GM12865 (cell line): ENCODE measurements at regions not wholly inside any gene's neighbourhood (a gene's known extent, or its start where the extent isn't known, plus 50 kb on each side); places are given as distances from the start of the nearest gene placed in this dataset.
"Not testable (repeated sequence)": the region's sequence is repeated elsewhere in the genome, so short reads cannot be mapped to it uniquely, and the experiment has no call there.

Experiments
- DNase-seq: peaks from one replicate; pipeline ENCODE4 v3.0.0; 2010; ENCODE audit warnings: low read depth
- H3K4me3 ChIP-seq: 2 replicates; pipeline ENCODE4 v1.5.1; 2011; ENCODE audit warnings: mild to moderate bottlenecking, low read depth, low read length, control low read depth
- TF ChIP-seq, protein P1 (sequence below): IDR thresholded peaks from 2 replicates; pipeline ENCODE4 v1.5.1; 2011; ENCODE audit warnings: low read length, control low read depth, low read depth, inconsistent platforms; ENCODE audit not compliant: insufficient read depth; ENCODE audit errors: missing control alignments

DNA sequence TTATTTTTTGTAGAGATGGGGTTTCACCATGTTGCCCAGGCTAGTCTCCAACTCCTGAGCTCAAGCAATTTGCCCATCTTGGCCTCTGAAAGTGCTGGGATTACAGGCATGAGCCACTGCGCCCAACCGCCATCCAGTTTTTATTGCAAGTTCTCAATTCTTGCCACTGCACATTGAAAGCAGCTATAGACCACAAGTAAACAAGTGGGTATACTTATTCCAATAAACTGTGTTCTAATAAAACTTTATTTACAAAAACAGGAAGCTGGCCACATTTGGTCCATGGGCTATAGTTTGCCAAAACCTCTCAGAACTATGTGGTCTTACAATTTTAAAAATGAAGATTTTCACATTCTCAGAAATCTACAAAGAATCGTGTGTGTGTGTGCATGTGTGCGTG lies 313.6 kb upstream of the RASGEF1B start:
- no peak for DNase-seq
- TF ChIP-seq, protein P1, sequence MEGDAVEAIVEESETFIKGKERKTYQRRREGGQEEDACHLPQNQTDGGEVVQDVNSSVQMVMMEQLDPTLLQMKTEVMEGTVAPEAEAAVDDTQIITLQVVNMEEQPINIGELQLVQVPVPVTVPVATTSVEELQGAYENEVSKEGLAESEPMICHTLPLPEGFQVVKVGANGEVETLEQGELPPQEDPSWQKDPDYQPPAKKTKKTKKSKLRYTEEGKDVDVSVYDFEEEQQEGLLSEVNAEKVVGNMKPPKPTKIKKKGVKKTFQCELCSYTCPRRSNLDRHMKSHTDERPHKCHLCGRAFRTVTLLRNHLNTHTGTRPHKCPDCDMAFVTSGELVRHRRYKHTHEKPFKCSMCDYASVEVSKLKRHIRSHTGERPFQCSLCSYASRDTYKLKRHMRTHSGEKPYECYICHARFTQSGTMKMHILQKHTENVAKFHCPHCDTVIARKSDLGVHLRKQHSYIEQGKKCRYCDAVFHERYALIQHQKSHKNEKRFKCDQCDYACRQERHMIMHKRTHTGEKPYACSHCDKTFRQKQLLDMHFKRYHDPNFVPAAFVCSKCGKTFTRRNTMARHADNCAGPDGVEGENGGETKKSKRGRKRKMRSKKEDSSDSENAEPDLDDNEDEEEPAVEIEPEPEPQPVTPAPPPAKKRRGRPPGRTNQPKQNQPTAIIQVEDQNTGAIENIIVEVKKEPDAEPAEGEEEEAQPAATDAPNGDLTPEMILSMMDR: no peak

DNA sequence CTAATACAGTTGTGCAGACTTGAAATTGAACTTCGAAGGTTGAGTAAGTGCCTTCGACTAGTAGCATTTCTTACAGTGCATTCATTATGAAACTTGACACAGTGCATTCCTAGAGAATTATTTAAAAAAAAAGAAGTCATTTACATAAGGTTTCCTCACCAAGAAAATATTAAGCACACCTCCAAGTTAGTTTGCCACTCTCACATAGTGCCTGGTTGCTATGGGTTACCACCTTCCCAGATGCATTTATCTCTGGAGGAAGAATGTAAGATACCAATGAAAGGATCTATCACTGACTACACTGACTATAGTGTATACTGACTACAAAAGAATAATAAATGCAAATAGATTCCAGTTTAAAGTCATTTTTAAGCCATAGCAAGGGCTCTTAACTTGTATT lies 311.9 kb upstream of the RASGEF1B start:
- no peak overlapping the region for H3K4me3 ChIP-seq
- TF ChIP-seq, protein P1: no peak
- DNase-seq: no peak

More for the DNA sequence above, 313.6 kb upstream of the RASGEF1B start:
- H3K4me3 ChIP-seq: no peak overlapping the region

DNA sequence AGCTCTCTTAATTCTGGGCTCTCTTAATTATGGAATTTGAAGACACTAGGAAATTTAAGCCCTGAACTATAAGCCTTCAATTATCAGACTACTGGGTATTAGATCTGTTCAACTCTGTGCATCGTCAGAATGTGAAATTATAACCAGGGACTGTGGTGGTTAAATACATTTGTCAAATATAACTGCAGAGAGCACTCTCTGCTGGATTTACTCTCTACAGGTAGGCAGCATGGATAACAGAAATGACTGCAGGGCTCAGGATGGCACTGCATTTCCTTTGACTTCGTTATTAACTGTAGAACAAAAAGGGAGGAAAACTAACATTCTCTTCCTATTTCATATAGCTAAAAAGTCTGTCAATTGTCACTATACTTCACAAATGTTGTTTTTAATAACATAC lies 310.1 kb upstream of the RASGEF1B start:
- TF ChIP-seq, protein P1: no peak
- no peak for DNase-seq
- H3K4me3 ChIP-seq: no peak overlapping the region

DNA sequence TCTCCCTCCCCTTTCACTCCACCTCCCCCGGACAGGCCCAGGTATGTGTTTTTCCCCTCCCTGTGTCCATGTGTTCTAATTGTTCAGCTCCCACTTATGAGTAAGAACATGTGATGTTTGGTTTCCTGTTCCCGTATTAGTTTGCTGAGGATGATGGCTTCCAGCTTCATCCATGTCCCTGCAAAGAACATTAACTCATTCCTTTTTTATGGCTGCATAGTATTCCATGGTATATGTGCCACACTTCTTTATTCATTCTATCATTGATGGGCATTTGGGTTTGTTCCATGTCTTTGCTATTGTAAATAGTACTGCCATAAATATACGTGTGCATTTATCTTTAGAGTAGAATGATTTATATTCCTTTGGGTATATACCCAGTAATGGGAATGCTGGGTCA lies 306.0 kb upstream of the RASGEF1B start:
- H3K4me3 ChIP-seq, DNase-seq: not testable (repeated sequence)

DNA sequence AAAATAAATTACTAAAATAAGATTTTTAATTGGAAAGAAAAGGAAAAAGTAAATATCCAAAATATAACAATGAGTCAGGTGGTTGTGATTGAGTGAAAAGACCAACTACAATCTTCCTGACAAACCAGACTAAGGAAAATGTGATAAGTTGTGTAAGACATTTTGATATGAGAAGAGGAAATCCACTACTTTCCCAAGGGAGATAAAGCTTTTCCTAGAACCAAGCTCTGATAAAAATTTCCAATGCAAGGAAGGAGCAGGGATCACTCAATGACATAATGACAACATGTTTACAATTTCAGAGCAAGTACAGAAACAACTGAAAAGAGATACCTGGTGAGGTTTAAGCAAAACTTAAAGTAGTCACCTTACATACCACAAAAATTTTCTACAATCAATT lies 305.1 kb upstream of the RASGEF1B start:
- DNase-seq: no peak
- TF ChIP-seq, protein P1: no peak
- H3K4me3 ChIP-seq: no peak overlapping the region

DNA sequence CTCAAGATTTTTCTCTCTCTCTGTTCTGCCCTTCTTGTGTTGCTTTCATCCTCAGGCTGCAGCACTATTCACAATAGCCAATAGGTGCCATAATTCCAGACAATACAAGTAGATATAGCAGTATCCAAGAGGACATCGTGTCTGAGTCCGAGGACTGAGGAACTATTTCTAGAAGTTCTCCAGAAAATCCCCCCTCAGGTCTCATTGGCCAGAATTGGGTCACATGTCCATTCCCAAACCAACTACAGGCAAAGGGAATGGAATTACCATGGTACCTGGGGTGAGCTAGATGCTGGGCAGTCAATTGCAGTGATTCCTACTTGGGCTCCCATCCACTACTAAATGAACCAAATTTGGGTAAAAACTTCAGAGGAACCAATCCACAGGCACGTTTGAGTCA lies 301.9 kb upstream of the RASGEF1B start:
- DNase-seq: no peak
- TF ChIP-seq, protein P1: no peak
- no peak overlapping the region for H3K4me3 ChIP-seq

DNA sequence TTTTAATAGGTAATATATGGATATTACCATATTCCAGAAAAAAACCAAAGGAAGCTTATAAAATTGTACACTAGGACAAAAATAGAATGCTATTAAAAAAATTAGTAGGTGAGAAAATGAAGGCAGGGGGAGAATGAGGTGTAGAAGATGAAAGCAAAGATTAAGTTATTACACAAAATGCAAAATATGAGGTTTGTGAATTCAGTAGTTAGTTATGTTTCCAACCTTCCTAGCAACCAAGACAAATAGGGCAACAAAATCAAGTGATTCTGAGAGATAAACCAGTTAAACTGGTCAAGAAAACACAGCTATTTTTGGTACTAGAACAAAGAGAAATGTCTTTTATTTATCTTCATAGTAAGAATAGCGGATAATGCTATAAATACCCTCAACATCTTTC lies 300.0 kb upstream of the RASGEF1B start:
- TF ChIP-seq, protein P1: no peak
- no peak overlapping the region for H3K4me3 ChIP-seq
- DNase-seq: no peak

DNA sequence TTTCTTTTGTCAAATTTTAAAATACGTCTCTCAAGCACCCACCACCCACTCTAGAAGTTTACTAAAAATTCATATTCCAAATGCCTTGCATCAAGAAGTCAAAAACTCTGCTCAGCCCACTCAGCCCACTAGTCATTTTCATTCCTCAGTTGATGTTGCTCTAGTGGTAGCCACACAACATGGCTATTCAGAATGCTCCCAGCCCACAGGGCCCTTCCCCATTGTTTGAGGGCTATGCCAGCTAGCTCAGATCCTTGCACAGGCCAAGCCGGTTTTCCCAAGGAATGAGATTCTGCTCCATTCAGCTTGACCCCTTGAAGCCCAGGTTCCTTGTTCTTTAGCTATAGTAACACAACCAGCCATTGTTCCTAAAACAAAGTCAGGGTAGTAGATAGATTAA lies 297.5 kb upstream of the RASGEF1B start:
- TF ChIP-seq, protein P1: no peak
- no peak overlapping the region for H3K4me3 ChIP-seq
- DNase-seq: no peak
